IMR-90 (cell line): ENCODE measurements at regions not wholly inside any gene's neighbourhood (a gene's known extent, or its start where the extent isn't known, plus 50 kb on each side); places are given as distances from the start of the nearest gene placed in this dataset.
A peak's percentile ranks its signal among the peaks of the same experiment; 100 is the strongest.

Source experiments
- ATAC-seq: fragments of 200-7000 bp; cut with Tn5 transposase; 2 replicates; pipeline ENCODE4 v1.9.1; 2020; ENCODE audit warnings: low read depth, mild to moderate bottlenecking, moderate library complexity
- BruUV-seq: library from RNA; stranded (reverse); fragments of 400-500 nt; replicated peaks from 2 replicates; lab custom pipeline; 2021; lab: Mats Ljungman, UMichigan
- CTCF ChIA-PET: fragments of 300-600 bp; formaldehyde crosslinking; extraction: SDS; loops from one replicate; lab custom pipeline; 2021; ENCODE audit warnings: antibody characterized with exemption; lab: Yijun Ruan, JAX
- POLR2A ChIA-PET: fragments of 300-600 bp; sonication (Branson Sonifier 250); formaldehyde crosslinking; loops from one replicate; lab custom pipeline; 2022; ENCODE audit warnings: antibody characterized with exemption; ENCODE audit not compliant: unreplicated experiment; lab: Charles Lee
- DNase-seq: peaks from one replicate; pipeline ENCODE4 v3.0.0; 2013
- H2AFZ ChIP-seq: replicated peaks from 2 replicates; pipeline ENCODE3; 2013; ENCODE audit warnings: low read length, mild to moderate bottlenecking; ENCODE audit not compliant: poor library complexity
- H2AK5ac ChIP-seq: 2 replicates; pipeline ENCODE4 v1.6.1; 2013; ENCODE audit warnings: low read depth, low read length, inconsistent platforms
- H2AK9ac ChIP-seq: replicated peaks from 2 replicates; pipeline ENCODE3; 2013; ENCODE audit warnings: mild to moderate bottlenecking, low read depth, low read length, moderate library complexity; ENCODE audit not compliant: poor library complexity
- H2BK120ac ChIP-seq: 2 replicates; pipeline ENCODE4 v1.6.1; 2013; ENCODE audit warnings: low read depth, low read length, inconsistent platforms
- H2BK15ac ChIP-seq: 3 replicates; pipeline ENCODE4 v1.6.1; 2013; ENCODE audit warnings: low read depth, low read length, inconsistent platforms
- H2BK20ac ChIP-seq: 2 replicates; pipeline ENCODE4 v1.6.1; 2013; ENCODE audit warnings: low read depth, mild to moderate bottlenecking, inconsistent platforms, low read length, moderate library complexity
- H2BK5ac ChIP-seq: 2 replicates; pipeline ENCODE4 v1.6.1; 2013; ENCODE audit warnings: mild to moderate bottlenecking, low read depth, low read length, inconsistent platforms; ENCODE audit not compliant: poor library complexity, severe bottlenecking
- H3K14ac ChIP-seq: replicated peaks from 2 replicates; pipeline ENCODE4 v1.6.1; 2013; ENCODE audit warnings: low read depth, low read length, inconsistent platforms
- H3K18ac ChIP-seq: 2 replicates; pipeline ENCODE4 v1.6.1; 2013; ENCODE audit warnings: low read depth, low read length, control low read depth
- H3K23ac ChIP-seq: 2 replicates; pipeline ENCODE4 v1.6.1; 2013; ENCODE audit warnings: low read depth, low read length, inconsistent platforms
- H3K27ac ChIP-seq: 2 replicates; pipeline ENCODE4 v1.5.1; 2013; ENCODE audit warnings: mild to moderate bottlenecking, control low read depth, low read length; ENCODE audit not compliant: insufficient read depth
- H3K27me3 ChIP-seq: 2 replicates; pipeline ENCODE4 v1.6.1; 2013; ENCODE audit warnings: low read length; ENCODE audit not compliant: control insufficient read depth, insufficient read depth
- H3K36me3 ChIP-seq: 2 replicates; pipeline ENCODE4 v1.6.1; 2013; ENCODE audit warnings: low read length, mixed read lengths; ENCODE audit not compliant: control insufficient read depth, insufficient read depth
- H3K4ac ChIP-seq: 2 replicates; pipeline ENCODE4 v1.6.1; 2013; ENCODE audit warnings: low read depth, low read length, inconsistent platforms
- H3K4me1 ChIP-seq: 2 replicates; pipeline ENCODE4 v1.6.1; 2013; ENCODE audit warnings: low read length, mixed read lengths; ENCODE audit not compliant: control insufficient read depth, insufficient read depth
- H3K4me2 ChIP-seq: 2 replicates; pipeline ENCODE4 v1.6.1; 2013; ENCODE audit warnings: low read depth, mild to moderate bottlenecking, control low read depth, low read length, moderate library complexity
- H3K4me3 ChIP-seq: 2 replicates; pipeline ENCODE4 v1.5.1; 2013; ENCODE audit warnings: low read depth, mild to moderate bottlenecking, control low read depth, low read length, moderate library complexity; ENCODE audit not compliant: insufficient read depth
- H3K56ac ChIP-seq: 2 replicates; pipeline ENCODE4 v1.6.1; 2013; ENCODE audit warnings: low read length, inconsistent platforms; ENCODE audit not compliant: insufficient read depth; ENCODE audit errors: extremely low read depth
- H3K79me1 ChIP-seq, 2 experiments: 2 replicates each; pipeline ENCODE4 v1.6.1; 2013; ENCODE audit warnings: low read length in 2 of 2, inconsistent platforms in 1 of 2, low read depth in 1 of 2
- H3K9ac ChIP-seq: 2 replicates; pipeline ENCODE4 v1.6.1; 2013; ENCODE audit warnings: low read depth, low read length, control low read depth
- H3K9me1 ChIP-seq: 2 replicates; pipeline ENCODE4 v1.6.1; 2013; ENCODE audit warnings: low read length, inconsistent platforms; ENCODE audit not compliant: insufficient read depth
- H3K9me3 ChIP-seq: 2 replicates; pipeline ENCODE4 v1.6.1; 2013; ENCODE audit warnings: low read length; ENCODE audit not compliant: control insufficient read depth, insufficient read depth
- H4K20me1 ChIP-seq: 2 replicates; pipeline ENCODE4 v1.6.1; 2013; ENCODE audit warnings: low read length, inconsistent platforms; ENCODE audit not compliant: insufficient read depth
- H4K5ac ChIP-seq: 2 replicates; pipeline ENCODE4 v1.6.1; 2013; ENCODE audit warnings: mild to moderate bottlenecking, low read depth, low read length, control low read depth
- H4K8ac ChIP-seq, 2 experiments: 2 replicates each; pipeline ENCODE4 v1.6.1; 2013; ENCODE audit warnings: low read depth in 2 of 2, low read length in 2 of 2, control low read depth in 1 of 2, inconsistent platforms in 1 of 2
- H4K91ac ChIP-seq: 2 replicates; pipeline ENCODE4 v1.6.1; 2013; ENCODE audit warnings: low read depth, low read length, inconsistent platforms; ENCODE audit not compliant: insufficient read depth
- BHLHE40 ChIP-seq: fragments of 150-350 bp; IDR thresholded peaks from 2 replicates; pipeline ENCODE4 v1.6.1; 2016; ENCODE audit warnings: mild to moderate bottlenecking, low read depth, low read length
- CHD1 ChIP-seq: IDR thresholded peaks from 2 replicates; pipeline ENCODE4 v1.6.1; 2012; ENCODE audit warnings: low read depth, low read length, improper control_type of control experiment
- CTCF ChIP-seq: conservative IDR thresholded peaks from 2 replicates; pipeline ENCODE4 v1.5.1; 2012; ENCODE audit warnings: mild to moderate bottlenecking, low read depth, low read length, improper control_type of control experiment
- ELK1 ChIP-seq: fragments of 150-350 bp; IDR thresholded peaks from 2 replicates; pipeline ENCODE4 v1.6.1; 2016; ENCODE audit warnings: low read depth, mild to moderate bottlenecking, low read length, moderate library complexity, borderline replicate concordance
- FOS ChIP-seq: fragments of 150-350 bp; IDR thresholded peaks from 2 replicates; pipeline ENCODE4 v1.6.1; 2016; ENCODE audit warnings: low read depth, low read length
- MAFK ChIP-seq: IDR thresholded peaks from 2 replicates; pipeline ENCODE4 v1.6.1; 2012; ENCODE audit warnings: low read depth, low read length, improper control_type of control experiment
- MAZ ChIP-seq: IDR thresholded peaks from 2 replicates; pipeline ENCODE4 v1.6.1; 2012; ENCODE audit warnings: low read depth, mild to moderate bottlenecking, low read length, improper control_type of control experiment, moderate library complexity, borderline replicate concordance
- MXI1 ChIP-seq: IDR thresholded peaks from 2 replicates; pipeline ENCODE4 v1.6.1; 2012; ENCODE audit warnings: low read depth, mild to moderate bottlenecking, low read length, moderate library complexity, borderline replicate concordance
- NFE2L2 ChIP-seq: fragments of 150-350 bp; IDR thresholded peaks from 2 replicates; pipeline ENCODE4 v1.6.1; 2016; ENCODE audit warnings: low read depth, mild to moderate bottlenecking, low read length
- POLR2A ChIP-seq: IDR thresholded peaks from 2 replicates; pipeline ENCODE4 v1.6.1; 2012; ENCODE audit warnings: mild to moderate bottlenecking, low read depth, low read length
- RAD21 ChIP-seq: IDR thresholded peaks from 2 replicates; pipeline ENCODE4 v1.6.1; 2012; ENCODE audit warnings: low read length, improper control_type of control experiment
- RCOR1 ChIP-seq: IDR thresholded peaks from 2 replicates; pipeline ENCODE4 v1.6.1; 2012; ENCODE audit warnings: mild to moderate bottlenecking, low read length, improper control_type of control experiment; ENCODE audit not compliant: insufficient replicate concordance
- SMC3 ChIP-seq: fragments of 150-350 bp; IDR thresholded peaks from 2 replicates; pipeline ENCODE4 v1.6.1; 2016; ENCODE audit warnings: low read depth, mild to moderate bottlenecking, antibody characterized with exemption, low read length, moderate library complexity
- WGBS, 2 experiments: methylation state at CpG; one replicate each; pipeline versions ENCODE4 v1.1.5 to v1.1.7; 2013; ENCODE audit warnings: missing lambda C conversion rate in 2 of 2; ENCODE audit not compliant: insufficient read length in 1 of 2; ENCODE audit errors: extremely low coverage in 2 of 2; 5-methylcytosine and 5-hydroxymethylcytosine counted together
- dilution Hi-C: fragments of 300-500 bp; cut with HindIII; formaldehyde crosslinking; loops from one replicate; pipeline ENCODE4 v1.14.3; 2018; ENCODE audit warnings: low sequenced_read_pairs; ENCODE audit not compliant: unreplicated experiment
- in situ Hi-C: fragments of 300-500 bp; cut with MboI; formaldehyde crosslinking; loops from 3 replicates; pipeline ENCODE4 v1.14.3; 2019; ENCODE audit warnings: low sequenced_read_pairs, inconsistent platforms, mixed read lengths
- intact Hi-C: fragments of 100-400 bp; cut with micrococcal nuclease; formaldehyde crosslinking; loops from 2 replicates; pipeline ENCODE4 v1.10.0; 2022

GRCh38 chr5:164153469-164154172, 648.2 kb downstream of the MAT2B start:
- Histone ChIP-seq H3K79me1 (no peaks in the 10 kb centered on the region), H3K27ac (no peak overlapping the region), H3K4ac (no peak overlapping the region), H3K18ac (no peak overlapping the region), H2BK15ac (no peak overlapping the region), H4K8ac (no peak overlapping the region), H2BK120ac (no peak overlapping the region), H3K9me1 (no peaks in the 10 kb centered on the region), H3K14ac (no peak overlapping the region), H4K20me1 (no peaks in the 10 kb centered on the region), H2AK5ac (no peak overlapping the region), H2BK5ac (no peak overlapping the region), H4K5ac (no peak overlapping the region), H3K4me3 (no peak overlapping the region), H3K4me2 (no peak overlapping the region), H3K9me3 (no peaks in the 10 kb centered on the region), H3K23ac (no peak overlapping the region), H3K36me3 (no peaks in the 10 kb centered on the region), H3K9ac (no peak overlapping the region), H3K27me3 (no peaks in the 10 kb centered on the region), H2BK20ac (no peak overlapping the region), H3K4me1 (no peaks in the 10 kb centered on the region; the same call in 1 of the 2 replicates), H4K91ac (no peak overlapping the region), H2AK9ac (no peak overlapping the region), H2AFZ (no peak overlapping the region), H3K56ac (no peak overlapping the region)
- in situ Hi-C loops (no loop called here), dilution Hi-C loops (no loop called here), intact Hi-C loops (no loop called here)
- WGBS, 2 experiments, result no CpG with 5 or more reads among the region's 4 CpGs
- BruUV-seq, result no TSS peak
- TF ChIP-seq RCOR1, result no peak
- TF ChIP-seq CHD1, result no peak
- TF ChIP-seq BHLHE40, result no peak
- TF ChIP-seq POLR2A, result no peak
- TF ChIP-seq CTCF, result no peak
- TF ChIP-seq SMC3, result no peak
- no peak for TF ChIP-seq MAZ
- TF ChIP-seq MAFK, result no peak
- no peak for TF ChIP-seq ELK1
- no peak for TF ChIP-seq RAD21
- TF ChIP-seq NFE2L2, result no peak
- no peak for TF ChIP-seq FOS
- no peak for TF ChIP-seq MXI1
- POLR2A ChIA-PET, result no interaction called here
- DNase-seq (peak; percentile 32), ATAC-seq (peak; percentile 73)
- CTCF ChIA-PET, result no interaction called here
